CD4-positive, CD25-positive, alpha-beta regulatory T cell (primary cell): ENCODE measurements at regions not wholly inside any gene's neighbourhood (a gene's known extent, or its start where the extent isn't known, plus 50 kb on each side); places are given as distances from the start of the nearest gene placed in this dataset.
A peak's percentile ranks its signal among the peaks of the same experiment; 100 is the strongest.

Experiments
- ATAC-seq, 2 donors: fragments of 150-1000 bp; cut with Tn5 transposase; one replicate each; pipeline ENCODE4 v1.10.0; 2021; ENCODE audit warnings: low read depth in 2 of 2, moderate number of reproducible peaks in 2 of 2, moderate library complexity in 1 of 2
- DNase-seq, 3 donors: peaks; one replicate each; pipeline versions ENCODE4 v3.0.0 to v3.0.0-alpha.2; 2012 to 2022; ENCODE audit warnings: mixed read lengths in 1 of 3
- H3K27ac ChIP-seq: one replicate; pipeline ENCODE4 v1.7.0; 2013; ENCODE audit warnings: mild to moderate bottlenecking, low read length; ENCODE audit not compliant: insufficient read depth, poor library complexity, severe bottlenecking
- H3K27me3 ChIP-seq: one replicate; pipeline ENCODE4 v1.7.0; 2013; ENCODE audit warnings: low read length; ENCODE audit not compliant: control insufficient read depth, insufficient read depth
- H3K36me3 ChIP-seq: one replicate; pipeline ENCODE4 v1.7.0; 2013; ENCODE audit warnings: mild to moderate bottlenecking, low read length, moderate library complexity; ENCODE audit not compliant: control insufficient read depth, insufficient read depth
- H3K4me1 ChIP-seq: 2 replicates; pipeline ENCODE4 v1.7.0; 2013; ENCODE audit warnings: mild to moderate bottlenecking, low read length; ENCODE audit not compliant: insufficient read depth, control insufficient read depth, poor library complexity, severe bottlenecking
- H3K4me3 ChIP-seq: one replicate; pipeline ENCODE4 v1.7.0; 2013; ENCODE audit warnings: low read depth, mild to moderate bottlenecking, low read length, moderate library complexity
- H3K9me3 ChIP-seq, 2 experiments: 1 replicate in 1 of 2; 2 replicates in 1 of 2; pipeline ENCODE4 v1.7.0; 2013; ENCODE audit warnings: low read length in 2 of 2, mild to moderate bottlenecking in 1 of 2, moderate library complexity in 1 of 2; ENCODE audit not compliant: control insufficient read depth in 2 of 2
- H3K27ac Mint-ChIP-seq, 3 donors: one replicate each; pipeline ENCODE4 v1.8.0; 2020 to 2022; ENCODE audit warnings: mild to moderate bottlenecking in 3 of 3, mixed read lengths in 3 of 3, moderate library complexity in 2 of 3
- H3K27me3 Mint-ChIP-seq: one replicate; pipeline ENCODE4 v1.8.0; 2022; ENCODE audit warnings: mild to moderate bottlenecking, mixed read lengths
- H3K36me3 Mint-ChIP-seq: one replicate; pipeline ENCODE4 v1.8.0; 2020; ENCODE audit warnings: mixed read lengths
- H3K4me1 Mint-ChIP-seq, 4 donors: one replicate each; pipeline ENCODE4 v1.8.0; 2020 to 2022; ENCODE audit warnings: mixed read lengths in 4 of 4, mild to moderate bottlenecking in 1 of 4
- H3K4me3 Mint-ChIP-seq, 4 donors: one replicate each; pipeline ENCODE4 v1.8.0; 2020 to 2022; ENCODE audit warnings: mild to moderate bottlenecking in 4 of 4, mixed read lengths in 4 of 4, moderate library complexity in 3 of 4
- H3K9me3 Mint-ChIP-seq, 7 donors: one replicate each; pipeline ENCODE4 v1.8.0; 2020 to 2022; ENCODE audit warnings: mixed read lengths in 7 of 7, mild to moderate bottlenecking in 3 of 7, moderate library complexity in 2 of 7

- no peaks in the 10 kb centered on the region for H3K27me3 ChIP-seq
- Mint-ChIP-seq H3K36me3 (no peaks in the 10 kb centered on the region), H3K27me3 (peaks cover 12% of the 10 kb centered on the region), H3K4me1 (no peaks in the 10 kb centered on the region), H3K4me3 (peak overlapping the region in 1 of 4 donors; percentile 38), H3K27ac (no peak overlapping the region), H3K9me3 (peaks cover 0 to 1% (median 0%) of the 10 kb centered on the region in 7 donors)
- H3K27ac ChIP-seq: no peak overlapping the region
- ATAC-seq (no peak), DNase-seq (no peak)
- H3K9me3 ChIP-seq: no peaks in the 10 kb centered on the region
- H3K4me3 ChIP-seq: no peak overlapping the region
- no peaks in the 10 kb centered on the region for H3K4me1 ChIP-seq
- no peaks in the 10 kb centered on the region for H3K36me3 ChIP-seq
Observed at GRCh38 chr21:31497914-31498313, 153.9 kb upstream of the TIAM1 start.

- Histone ChIP-seq H3K27me3 (no peaks in the 10 kb centered on the region), H3K36me3 (no peaks in the 10 kb centered on the region), H3K4me1 (no peaks in the 10 kb centered on the region), H3K9me3 (no peaks in the 10 kb centered on the region), H3K4me3 (no peak overlapping the region), H3K27ac (no peak overlapping the region)
- Mint-ChIP-seq H3K4me3 (peak overlapping the region in 1 of 4 donors; percentile 16), H3K27me3 (peaks cover 7% of the 10 kb centered on the region), H3K27ac (peak overlapping the region in 1 of 3 donors; percentile 55), H3K36me3 (no peaks in the 10 kb centered on the region), H3K9me3 (peaks cover 0 to under 1% (median 0%) of the 10 kb centered on the region in 7 donors), H3K4me1 (peaks cover 0 to 5% (median 0%) of the 10 kb centered on the region in 4 donors)
- DNase-seq: no peak
- ATAC-seq: no peak
Observed at GRCh38 chr21:31493350-31493880, 149.4 kb upstream of the TIAM1 start.

GRCh38 chr21:31491617-31492016 is 147.6 kb upstream of the TIAM1 start:
- no peaks in the 10 kb centered on the region for H3K27me3 ChIP-seq
- Mint-ChIP-seq H3K9me3 (no peaks in the 10 kb centered on the region), H3K4me1 (peaks cover 0 to 5% (median 0%) of the 10 kb centered on the region in 4 donors)

GRCh38 chr21:31490443-31490842 is 146.4 kb upstream of the TIAM1 start:
- no peak overlapping the region for H3K27ac ChIP-seq
- Mint-ChIP-seq H3K27ac (no peak overlapping the region), H3K9me3 (peaks cover 0 to 2% (median 0%) of the 10 kb centered on the region in 7 donors), H3K4me1 (peaks cover 0 to 5% (median 0%) of the 10 kb centered on the region in 4 donors), H3K36me3 (no peaks in the 10 kb centered on the region), H3K4me3 (no peak overlapping the region), H3K27me3 (peaks cover 7% of the 10 kb centered on the region)
- peaks cover 0 to under 1% of the 10 kb centered on the region in 2 experiments for H3K9me3 ChIP-seq
- DNase-seq (peak in 1 of 3 donors; percentile 23), ATAC-seq (no peak)
- no peak overlapping the region for H3K4me3 ChIP-seq
- no peaks in the 10 kb centered on the region for H3K4me1 ChIP-seq
- H3K27me3 ChIP-seq: no peaks in the 10 kb centered on the region
- no peaks in the 10 kb centered on the region for H3K36me3 ChIP-seq

More at GRCh38 chr21:31491617-31492016, 147.6 kb upstream of the TIAM1 start:
- Mint-ChIP-seq H3K27me3 (peaks cover 7% of the 10 kb centered on the region), H3K27ac (no peak overlapping the region), H3K36me3 (no peaks in the 10 kb centered on the region), H3K4me3 (no peak overlapping the region)
- Histone ChIP-seq H3K9me3 (no peaks in the 10 kb centered on the region), H3K36me3 (no peaks in the 10 kb centered on the region), H3K27ac (no peak overlapping the region), H3K4me1 (no peaks in the 10 kb centered on the region), H3K4me3 (no peak overlapping the region)
- DNase-seq (no peak), ATAC-seq (no peak)

DNA sequence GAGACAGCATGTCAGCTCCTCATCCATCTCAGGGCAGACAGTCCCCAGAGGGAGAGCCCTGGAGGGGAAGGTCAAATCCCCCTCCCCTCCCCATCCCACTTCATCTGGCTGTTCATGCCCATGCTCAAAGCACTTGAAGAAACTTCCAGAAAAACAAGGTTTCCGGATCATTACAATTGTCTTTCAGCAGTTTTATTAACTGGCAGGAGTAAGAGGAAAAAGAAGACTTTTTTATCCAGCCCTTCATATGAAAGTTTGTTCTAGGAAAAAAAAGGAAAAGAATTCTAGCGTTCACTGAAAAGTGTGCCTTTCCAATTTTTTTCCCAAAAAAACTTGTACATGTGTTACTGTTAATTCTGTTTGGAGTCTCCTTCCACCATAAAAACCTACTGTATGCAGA is 145.7 kb upstream of the TIAM1 start:
- Mint-ChIP-seq H3K9me3 (peaks cover 0 to 8% (median 2%) of the 10 kb centered on the region in 7 donors), H3K4me1 (peaks cover 0 to 5% (median 0%) of the 10 kb centered on the region in 4 donors), H3K27me3 (peaks cover 7% of the 10 kb centered on the region), H3K4me3 (no peak overlapping the region), H3K36me3 (peaks cover 3% of the 10 kb centered on the region), H3K27ac (no peak overlapping the region)
- DNase-seq (no peak), ATAC-seq (no peak)
- no peak overlapping the region for H3K27ac ChIP-seq
- no peaks in the 10 kb centered on the region for H3K4me1 ChIP-seq
- H3K9me3 ChIP-seq: peaks cover 0 to 4% of the 10 kb centered on the region in 2 experiments
- H3K4me3 ChIP-seq: no peak overlapping the region
- H3K36me3 ChIP-seq: no peaks in the 10 kb centered on the region
- no peaks in the 10 kb centered on the region for H3K27me3 ChIP-seq

DNA sequence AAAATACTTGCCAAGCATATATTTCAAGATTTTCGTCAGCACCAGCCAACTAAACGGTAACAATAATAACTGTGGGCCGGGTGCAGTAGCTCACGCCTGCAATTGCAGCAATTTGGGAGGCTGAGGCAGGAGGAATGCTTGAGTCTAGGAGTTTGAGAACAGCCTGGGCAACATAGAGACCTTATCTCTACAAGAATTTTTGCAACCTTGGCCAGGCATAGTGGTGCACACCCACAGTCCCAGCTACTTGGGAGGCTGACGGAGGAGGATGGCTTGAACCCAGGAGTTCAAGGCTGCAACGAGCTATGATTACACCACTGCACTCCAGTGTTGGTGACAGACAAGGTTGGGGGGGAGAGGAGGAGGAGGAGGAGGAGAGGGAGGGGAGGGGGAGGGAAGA is 145.0 kb upstream of the TIAM1 start:
- no peak overlapping the region for H3K4me3 Mint-ChIP-seq
- ATAC-seq: no peak
- Histone ChIP-seq H3K27me3 (no peaks in the 10 kb centered on the region), H3K4me3 (no peak overlapping the region), H3K4me1 (no peaks in the 10 kb centered on the region), H3K27ac (no peak overlapping the region), H3K36me3 (no peaks in the 10 kb centered on the region), H3K9me3 (peaks cover 0 to 4% of the 10 kb centered on the region in 2 experiments)
- DNase-seq: no peak
- H3K27ac Mint-ChIP-seq: no peak overlapping the region
- H3K9me3 Mint-ChIP-seq: peaks cover 0 to 9% (median 2%) of the 10 kb centered on the region in 7 donors
- H3K36me3 Mint-ChIP-seq: peaks cover 3% of the 10 kb centered on the region
- peaks cover 0 to 5% (median 0%) of the 10 kb centered on the region in 4 donors for H3K4me1 Mint-ChIP-seq
- H3K27me3 Mint-ChIP-seq: peaks cover under 1% of the 10 kb centered on the region

- peaks cover 5 to 17% of the 10 kb centered on the region in 2 experiments for H3K9me3 ChIP-seq
- H3K27me3 ChIP-seq: no peaks in the 10 kb centered on the region
- peaks cover 0 to 18% (median 2%) of the 10 kb centered on the region in 7 donors for H3K9me3 Mint-ChIP-seq
- DNase-seq (no peak), ATAC-seq (no peak)
- no peaks in the 10 kb centered on the region for H3K27me3 Mint-ChIP-seq
- H3K27ac Mint-ChIP-seq: no peak overlapping the region
- H3K36me3 Mint-ChIP-seq: peaks cover 3% of the 10 kb centered on the region
- no peaks in the 10 kb centered on the region for H3K4me1 Mint-ChIP-seq
- no peak overlapping the region for H3K27ac ChIP-seq
- H3K4me3 ChIP-seq: no peak overlapping the region
- no peaks in the 10 kb centered on the region for H3K4me1 ChIP-seq
- no peaks in the 10 kb centered on the region for H3K36me3 ChIP-seq
- no peak overlapping the region for H3K4me3 Mint-ChIP-seq
Observed at GRCh38 chr21:31484219-31484618, 140.2 kb upstream of the TIAM1 start.

- no peaks in the 10 kb centered on the region for H3K4me1 Mint-ChIP-seq
- H3K9me3 Mint-ChIP-seq: peaks cover 0 to 18% (median 2%) of the 10 kb centered on the region in 7 donors
- no peak for DNase-seq
- H3K36me3 ChIP-seq: no peaks in the 10 kb centered on the region
- ATAC-seq: no peak
- H3K27me3 Mint-ChIP-seq: no peaks in the 10 kb centered on the region
- no peak overlapping the region for H3K4me3 ChIP-seq
- H3K4me3 Mint-ChIP-seq: no peak overlapping the region
- peaks cover 5 to 17% of the 10 kb centered on the region in 2 experiments for H3K9me3 ChIP-seq
- H3K36me3 Mint-ChIP-seq: peaks cover 3% of the 10 kb centered on the region
- no peaks in the 10 kb centered on the region for H3K4me1 ChIP-seq
- H3K27ac Mint-ChIP-seq: no peak overlapping the region
- H3K27ac ChIP-seq: no peak overlapping the region
- no peaks in the 10 kb centered on the region for H3K27me3 ChIP-seq
Observed at GRCh38 chr21:31483146-31483545, 139.1 kb upstream of the TIAM1 start.
